Erythroblast (primary cell): ENCODE measurements at regions not wholly inside any gene's neighbourhood (a gene's known extent, or its start where the extent isn't known, plus 50 kb on each side); places are given as distances from the start of the nearest gene placed in this dataset.

Experiments
- GATA1 ChIP-seq: IDR thresholded peaks from 2 replicates; pipeline ENCODE4 v1.6.1; 2011; ENCODE audit warnings: low read depth, mild to moderate bottlenecking, control low read depth, low read length, moderate library complexity
- POLR2A ChIP-seq: IDR thresholded peaks from 2 replicates; pipeline ENCODE4 v1.6.1; 2011; ENCODE audit warnings: mild to moderate bottlenecking, low read length

DNA sequence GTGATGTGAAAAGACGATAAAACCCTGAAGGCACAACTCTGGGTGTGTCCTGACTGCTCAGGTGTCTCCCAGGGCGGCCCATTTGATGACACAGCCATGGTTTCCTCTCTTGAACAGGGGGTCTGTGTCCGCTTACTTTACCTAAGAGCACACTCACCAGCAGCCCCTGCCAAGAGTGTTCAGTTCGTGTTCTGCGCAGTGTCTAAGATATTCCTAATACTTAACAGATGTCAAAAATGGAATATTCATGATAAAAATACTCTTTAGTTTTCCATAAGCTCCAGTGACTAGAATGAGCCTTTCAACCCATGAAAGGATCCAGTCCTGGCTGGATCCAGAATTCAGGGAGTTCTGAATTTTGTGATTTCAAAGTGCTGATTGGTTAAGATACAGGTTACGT is 492.4 kb downstream of the TNS3 start:
- TF ChIP-seq POLR2A (no peak), GATA1 (no peak)
